ENCODE measurements at regions not wholly inside any gene's neighbourhood (a gene's known extent, or its start where the extent isn't known, plus 50 kb on each side); places are given as distances from the start of the nearest gene placed in this dataset.

DNA sequence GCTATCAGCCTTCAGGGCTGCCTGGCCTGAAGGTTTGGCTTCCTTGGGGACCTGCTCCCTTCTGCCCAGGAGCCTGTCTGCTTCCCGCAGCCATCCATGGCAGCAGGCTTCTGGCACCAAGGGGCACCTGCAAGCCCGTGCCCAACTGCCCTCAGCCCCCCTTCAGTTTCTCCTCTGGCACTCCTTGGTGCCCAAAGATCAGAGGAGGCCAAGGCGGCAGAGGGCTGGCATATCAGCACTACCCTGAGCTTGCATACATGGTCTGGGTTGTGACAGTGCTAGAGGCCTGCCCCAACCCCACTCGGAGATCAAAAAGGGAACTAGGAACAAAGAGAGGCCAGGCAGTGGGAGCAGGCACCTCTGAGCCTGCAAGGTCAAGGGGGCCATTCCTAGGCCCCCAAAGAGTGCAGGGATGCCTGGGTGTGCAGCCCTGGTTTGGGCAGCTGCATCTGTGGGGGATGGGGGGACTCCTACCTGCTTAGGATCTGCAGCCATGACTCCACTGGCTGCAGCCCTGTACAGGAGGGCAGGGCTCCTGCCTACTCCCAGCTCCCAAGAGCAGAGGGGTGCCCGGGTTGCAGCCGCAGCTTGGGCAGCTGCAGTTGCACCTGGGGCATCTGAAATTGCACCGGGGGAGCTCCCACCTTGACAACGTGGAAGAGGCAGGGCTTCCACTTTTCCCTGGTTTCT is 76.2 kb upstream of the TP63 start:
- ATAC-seq (no peak), DNase-seq (ENCODE audit: low read depth, low spot score) (no peak), FAIRE-seq (no peak)
- Histone ChIP-seq H3K9ac (ENCODE audit: control insufficient read depth, insufficient read depth, low read length) (no peak overlapping the region), H3K27ac (ENCODE audit: control insufficient read depth, insufficient read depth) (no peak overlapping the region), H3K27me3 (replicated peaks in 1 of 2; ENCODE audit: control insufficient read depth in 2 of 2, insufficient read depth in 2 of 2, low read length in 1 of 2) (no peaks in the 10 kb centered on the region), H3K79me2 (ENCODE audit: control insufficient read depth, insufficient read depth, low read length) (no peaks in the 10 kb centered on the region), H4K20me1 (ENCODE audit: control insufficient read depth, insufficient read depth) (no peaks in the 10 kb centered on the region), H3K9me3 (replicated peaks; ENCODE audit: control insufficient read depth, insufficient read depth, low read length) (peaks cover 10% of the 10 kb centered on the region), H2AFZ (ENCODE audit: control insufficient read depth, low read depth, low read length) (no peak overlapping the region), H3K4me3 (no peak overlapping the region), H3K4me2 (ENCODE audit: control insufficient read depth, insufficient read depth) (no peak overlapping the region), H3K36me3 (ENCODE audit: control insufficient read depth in 2 of 2, insufficient read depth in 2 of 2, low read length in 1 of 2) (no peaks in the 10 kb centered on the region), H3K4me1 (ENCODE audit: control insufficient read depth, insufficient read depth, low read length) (no peaks in the 10 kb centered on the region)
- 57% methylated on average over 8 of the region's 8 CpGs for WGBS (ENCODE audit: insufficient coverage, insufficient replicate concordance, low lambda C conversion rate, missing lambda C conversion rate)
- POLR2A ChIA-PET, result interaction anchor here (0.9 kb wide), 1 partner anchor 33 kb away, joined by 3 read pairs; no protein-coding TSS in a partner anchor
- SMC1A ChIA-PET (ENCODE audit: uncharacterized antibody, unreplicated experiment), result interaction anchor here (1.0 to 2.5 kb wide), 3 partner anchors 8 to 43 kb away, joined by 3 to 12 read pairs (median 5); no protein-coding TSS in a partner anchor
- in situ Hi-C loops (cut with MboI) (no loop called here), intact Hi-C loops (cut with micrococcal nuclease; ENCODE audit: unreplicated experiment) (no loop called here)
- TF ChIP-seq EZH2 (IDR thresholded peaks at IDR 0.05; ENCODE audit: borderline replicate concordance, control insufficient read depth, low read depth, low read length), result no peak
- no peak for TF ChIP-seq RB1 (IDR thresholded peaks at IDR 0.05; ENCODE audit: borderline replicate concordance)
- TF ChIP-seq RAD21 (IDR thresholded peaks at IDR 0.05; ENCODE audit: insufficient read depth, low read depth, low read length), result no peak
- no peak for TF ChIP-seq KAT2A (conservative IDR thresholded peaks at IDR 0.05; ENCODE audit: control insufficient read depth, low read depth, low read length)
- TF ChIP-seq CBFB (IDR thresholded peaks at IDR 0.05; ENCODE audit: low read depth), result no peak
- no peak for TF ChIP-seq TCF7 (IDR thresholded peaks at IDR 0.05; ENCODE audit: borderline replicate concordance)
- no peak for TF ChIP-seq CEBPB (IDR thresholded peaks at IDR 0.05; ENCODE audit: borderline replicate concordance in 1 of 2, low read depth in 2 of 2, low read length in 2 of 2)
- CTCF ChIA-PET, result interaction anchor here (0.9 kb wide), 1 partner anchor 120 kb away, joined by 3 read pairs; no protein-coding TSS in a partner anchor
- no TSS peak for BruUV-seq (replicated peaks)
- RAD21 ChIA-PET (ENCODE audit: unreplicated experiment), result interaction anchor here (0.8 to 0.9 kb wide), 2 partner anchors 14 to 208 kb away, joined by 3 read pairs; no protein-coding TSS in a partner anchor

DNA sequence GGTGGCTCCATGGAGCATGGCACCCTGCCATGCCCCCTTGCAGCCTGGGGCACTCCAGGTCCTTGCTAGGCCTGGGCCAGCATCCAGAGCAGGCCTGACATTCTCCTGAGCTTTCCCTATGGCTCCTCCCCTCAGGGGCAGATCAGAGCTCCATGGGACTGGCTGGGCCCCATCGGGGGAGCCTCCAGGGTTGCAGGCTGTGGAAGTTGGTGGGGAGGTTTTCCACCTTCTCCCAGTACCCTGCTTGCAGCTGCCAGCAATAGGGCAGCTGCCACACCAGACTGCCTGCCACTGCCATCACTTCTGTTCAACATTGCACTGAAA is 75.7 kb upstream of the TP63 start:
- RAD21 ChIA-PET (ENCODE audit: unreplicated experiment), result interaction anchor here (0.8 kb wide), 1 partner anchor 209 kb away, joined by 3 read pairs; no protein-coding TSS in a partner anchor
- CTCF ChIA-PET, result no interaction called here
- no peaks in the 10 kb centered on the region for H4K20me1 ChIP-seq (ENCODE audit: control insufficient read depth, insufficient read depth)
- FAIRE-seq (no peak), ATAC-seq (no peak), DNase-seq (ENCODE audit: low read depth, low spot score) (no peak)
- H2AFZ ChIP-seq (ENCODE audit: control insufficient read depth, low read depth, low read length), result no peak overlapping the region
- in situ Hi-C loops (cut with MboI), result no loop called here
- H3K27me3 ChIP-seq (replicated peaks in 1 of 2; ENCODE audit: control insufficient read depth in 2 of 2, insufficient read depth in 2 of 2, low read length in 1 of 2), result no peaks in the 10 kb centered on the region
- no peak overlapping the region for H3K27ac ChIP-seq (ENCODE audit: control insufficient read depth, insufficient read depth)
- intact Hi-C loops (cut with micrococcal nuclease; ENCODE audit: unreplicated experiment), result no loop called here
- no peaks in the 10 kb centered on the region for H3K79me2 ChIP-seq (ENCODE audit: control insufficient read depth, insufficient read depth, low read length)
- 38% methylated on average over 1 of the region's 1 CpG for WGBS (ENCODE audit: insufficient coverage, insufficient replicate concordance, low lambda C conversion rate, missing lambda C conversion rate)
- no peak overlapping the region for H3K9ac ChIP-seq (ENCODE audit: control insufficient read depth, insufficient read depth, low read length)
- H3K36me3 ChIP-seq (ENCODE audit: control insufficient read depth in 2 of 2, insufficient read depth in 2 of 2, low read length in 1 of 2), result no peaks in the 10 kb centered on the region
- no peak overlapping the region for H3K4me2 ChIP-seq (ENCODE audit: control insufficient read depth, insufficient read depth)
- SMC1A ChIA-PET (ENCODE audit: uncharacterized antibody, unreplicated experiment), result interaction anchor here (1.0 to 1.7 kb wide), 2 partner anchors 9 to 43 kb away, joined by 3 to 5 read pairs; no protein-coding TSS in a partner anchor
- H3K9me3 ChIP-seq (replicated peaks; ENCODE audit: control insufficient read depth, insufficient read depth, low read length), result peaks cover 6% of the 10 kb centered on the region
- BruUV-seq (replicated peaks), result no TSS peak
- H3K4me1 ChIP-seq (ENCODE audit: control insufficient read depth, insufficient read depth, low read length), result no peaks in the 10 kb centered on the region
- H3K4me3 ChIP-seq, result no peak overlapping the region
- POLR2A ChIA-PET, result no interaction called here
- TF ChIP-seq SPI1 (IDR thresholded peaks at IDR 0.05; ENCODE audit: borderline replicate concordance, insufficient read depth, low read depth, low read length) (no peak), POLR2A (IDR thresholded peaks at IDR 0.05; ENCODE audit: low read depth, low read length) (no peak), ZNF217 (IDR thresholded peaks at IDR 0.05) (no peak), RUNX3 (IDR thresholded peaks at IDR 0.05; ENCODE audit: low read length) (no peak), BMI1 (IDR thresholded peaks at IDR 0.05; ENCODE audit: borderline replicate concordance) (no peak), ZSCAN29 (IDR thresholded peaks at IDR 0.05) (no peak), SUPT20H (IDR thresholded peaks at IDR 0.05; ENCODE audit: borderline replicate concordance, control insufficient read depth, low read depth, low read length) (no peak), DPF2 (IDR thresholded peaks at IDR 0.05) (no peak), NR2C2 (IDR thresholded peaks at IDR 0.05; ENCODE audit: borderline replicate concordance, control insufficient read depth, insufficient read length, low read depth) (no peak), BCL11A (IDR thresholded peaks at IDR 0.05; ENCODE audit: low read depth, low read length) (no peak), RCOR1 (conservative IDR thresholded peaks at IDR 0.05; ENCODE audit: low read depth, low read length) (no peak), NFXL1 (IDR thresholded peaks at IDR 0.05; ENCODE audit: borderline replicate concordance) (no peak)
- TF ChIP-seq, protein P1, sequence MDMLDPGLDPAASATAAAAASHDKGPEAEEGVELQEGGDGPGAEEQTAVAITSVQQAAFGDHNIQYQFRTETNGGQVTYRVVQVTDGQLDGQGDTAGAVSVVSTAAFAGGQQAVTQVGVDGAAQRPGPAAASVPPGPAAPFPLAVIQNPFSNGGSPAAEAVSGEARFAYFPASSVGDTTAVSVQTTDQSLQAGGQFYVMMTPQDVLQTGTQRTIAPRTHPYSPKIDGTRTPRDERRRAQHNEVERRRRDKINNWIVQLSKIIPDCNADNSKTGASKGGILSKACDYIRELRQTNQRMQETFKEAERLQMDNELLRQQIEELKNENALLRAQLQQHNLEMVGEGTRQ (IDR thresholded peaks at IDR 0.05; ENCODE audit: borderline replicate concordance, low read depth, low read length), result no peak

Measured in GM12878 (cell line).